Heart right ventricle (tissue), 16 donors: ENCODE measurements at regions not wholly inside any gene's neighbourhood (a gene's known extent, or its start where the extent isn't known, plus 50 kb on each side); places are given as distances from the start of the nearest gene placed in this dataset.

Experiments
- ATAC-seq, 8 donors: fragments of 200-7000 bp; cut with Tn5 transposase; one replicate each; pipeline ENCODE4 v1.9.1; 2020; ENCODE audit warnings: mild to moderate bottlenecking in 8 of 8, moderate library complexity in 8 of 8, moderate number of reproducible peaks in 1 of 8
- DNase-seq, 2 donors: peaks; one replicate each; pipeline ENCODE4 v3.0.0-alpha.2; 2020
- H3K27ac ChIP-seq, 10 donors: fragments of 200-600 bp; sonication (generic) in 2 of 10; one replicate each; pipeline versions ENCODE4 v1.5.0 to v1.8.0; 2020 to 2022; ENCODE audit warnings: mild to moderate bottlenecking in 3 of 10
- H3K27me3 ChIP-seq, 7 donors: fragments of 200-600 bp; one replicate each; pipeline ENCODE4 v1.8.0; 2021 to 2022; ENCODE audit warnings: mild to moderate bottlenecking in 2 of 7
- H3K36me3 ChIP-seq, 9 donors: fragments of 200-600 bp; sonication (generic) in 1 of 9; one replicate each; pipeline versions ENCODE4 v1.5.0 to v1.8.0; 2020 to 2022; ENCODE audit warnings: mild to moderate bottlenecking in 2 of 9
- H3K4me1 ChIP-seq, 9 donors: fragments of 200-600 bp; sonication (generic) in 1 of 9; one replicate each; pipeline versions ENCODE4 v1.5.0 to v1.8.0; 2020 to 2022; ENCODE audit warnings: mild to moderate bottlenecking in 4 of 9
- H3K4me3 ChIP-seq, 10 donors: fragments of 200-600 bp; sonication (generic) in 2 of 10; one replicate each; pipeline versions ENCODE4 v1.5.0 to v1.8.0; 2020 to 2022; ENCODE audit warnings: mild to moderate bottlenecking in 7 of 10, moderate library complexity in 2 of 10
- H3K9me3 ChIP-seq, 11 donors: fragments of 200-600 bp in 10 of 11; sonication (generic) in 2 of 11; one replicate each; pipeline versions ENCODE4 v1.5.0 to v1.8.0; 2013 to 2022; ENCODE audit warnings: mild to moderate bottlenecking in 2 of 11, control low read depth in 1 of 11, moderate library complexity in 1 of 11
- CTCF ChIP-seq, 9 donors: fragments of 200-600 bp; sonication (generic) in 2 of 9; IDR thresholded peaks; one replicate each; pipeline versions ENCODE4 v1.5.0 to v1.8.0; 2021 to 2022; ENCODE audit warnings: antibody characterized with exemption in 9 of 9, mild to moderate bottlenecking in 5 of 9, moderate library complexity in 1 of 9
- WGBS, 2 donors: extraction: QIAGEN DNeasy Blood & Tissue Kit; methylation state at CpG; one replicate each; pipeline ENCODE4 v1.1.7; 2013; ENCODE audit warnings: inconsistent platforms in 1 of 2; 5-methylcytosine and 5-hydroxymethylcytosine counted together
- intact Hi-C, 10 donors: fragments of 100-400 bp; cut with DNase I; formaldehyde crosslinking; loops; one replicate each; pipeline versions ENCODE4 v1.11.1 to v1.14.2; 2022
- donor health status: Arrhythmogenic right ventricular cardiomyopathy.
- donor health status: ischemic (EF 13 %, LVEDD 7.1; RV severe dilation, severe dysfunction).
- donor health status: healthy with polysubstance abuse.
- donor health status: DM: no; HTN: yes; CAD: no.
- donor health status: DM: no; HTN: no; CAD: no.
- donor health status: ischemic (EF 25% LVEDD 6.9; RV normal size, moderate dysfunction).
- donor health status: ischemic (EF 25% LVEDD 5.7; RV mildly dilated, moderate dysfunction).
- donor health status: healthy.
- donor health status: DM: yes; HTN: yes; CAD: no.
- donor health status: Ischemic cardiomyopathy.
- donor health status: ischemic (EF 35%, LVEDD 5.7; RV mildly dilated, moderate dysfunction).
- donor health status: nonischemic (EF 11% LVEDD 7.7; RV severe dilation, severe dysfunction).
- donor health status: DM: yes; HTN: yes; CAD: no.
- donor health status: PGD.
- donor health status: ischemic (EF 29% LVEDD 5.4; RV normal size, mild dysfunction).
- donor health status: nonischemic (EF 23%, LVEDD 6.1; RV moderate dilation, normal function).

GRCh38 chr1:220382994-220383393, 110.7 kb upstream of the RAB3GAP2 start:
- Histone ChIP-seq H3K4me1 (no peaks in the 10 kb centered on the region), H3K4me3 (no peak overlapping the region), H3K27ac (no peak overlapping the region), H3K9me3 (peaks cover 0 to 16% (median 0%) of the 10 kb centered on the region in 11 donors), H3K27me3 (no peaks in the 10 kb centered on the region), H3K36me3 (no peaks in the 10 kb centered on the region)
- intact Hi-C loops: no loop called here
- TF ChIP-seq CTCF (IDR thresholded peaks at IDR 0.05): no peak
- ATAC-seq (no peak), DNase-seq (no peak)
- 68 to 74% methylated on average over 4 of the region's 4 CpGs for WGBS, 2 donors

- 35 to 47% methylated on average over 3 of the region's 3 CpGs for WGBS, 2 donors
- TF ChIP-seq CTCF (IDR thresholded peaks at IDR 0.05): no peak
Observed at GRCh38 chr1:220380885-220381284, 108.6 kb upstream of the RAB3GAP2 start.

GRCh38 chr1:220378571-220379302, 106.5 kb upstream of the RAB3GAP2 start:
- Histone ChIP-seq H3K4me3 (no peak overlapping the region), H3K4me1 (no peaks in the 10 kb centered on the region), H3K27me3 (no peaks in the 10 kb centered on the region), H3K27ac (no peak overlapping the region), H3K36me3 (no peaks in the 10 kb centered on the region), H3K9me3 (no peaks in the 10 kb centered on the region)
- TF ChIP-seq CTCF (IDR thresholded peaks at IDR 0.05): no peak
- DNase-seq (no peak), ATAC-seq (no peak)
- 80 to 82% methylated on average over 11 of the region's 11 CpGs for WGBS, 2 donors
- intact Hi-C loops: no loop called here

More at GRCh38 chr1:220380885-220381284, 108.6 kb upstream of the RAB3GAP2 start:
- no peak overlapping the region for H3K27ac ChIP-seq
- intact Hi-C loops: no loop called here
- no peaks in the 10 kb centered on the region for H3K36me3 ChIP-seq
- no peak overlapping the region for H3K4me3 ChIP-seq
- ATAC-seq (no peak), DNase-seq (no peak)
- H3K27me3 ChIP-seq: no peaks in the 10 kb centered on the region
- H3K4me1 ChIP-seq: no peaks in the 10 kb centered on the region
- H3K9me3 ChIP-seq: peaks cover 0 to 14% (median 0%) of the 10 kb centered on the region in 11 donors

GRCh38 chr1:220375715-220376114, 103.5 kb upstream of the RAB3GAP2 start:
- TF ChIP-seq CTCF (IDR thresholded peaks at IDR 0.05): no peak
- no peak for DNase-seq
- Histone ChIP-seq H3K36me3 (no peaks in the 10 kb centered on the region), H3K27me3 (no peaks in the 10 kb centered on the region), H3K27ac (no peak overlapping the region), H3K4me1 (peaks cover 0 to 2% (median 0%) of the 10 kb centered on the region in 9 donors), H3K9me3 (no peaks in the 10 kb centered on the region), H3K4me3 (no peak overlapping the region)
- ATAC-seq: no peak
- intact Hi-C loops: no loop called here
- 75 to 84% methylated on average over 3 of the region's 3 CpGs for WGBS, 2 donors
